Esophagus muscularis mucosa (tissue), 4 donors: ENCODE measurements at regions not wholly inside any gene's neighbourhood (a gene's known extent, or its start where the extent isn't known, plus 50 kb on each side); places are given as distances from the start of the nearest gene placed in this dataset.

Experiments
- EP300 ChIP-seq: sonication (generic); formaldehyde crosslinking; IDR thresholded peaks from one replicate; pipeline ENCODE4 v1.6.1; 2017; ENCODE audit warnings: antibody characterized with exemption
- POLR2A ChIP-seq: fragments of 450-650 bp; IDR thresholded peaks from one replicate; pipeline ENCODE4 v1.6.1; 2017; ENCODE audit warnings: antibody characterized with exemption, moderate library complexity, mild to moderate bottlenecking, low read depth
- POLR2AphosphoS5 ChIP-seq, 2 donors: sonication (generic); formaldehyde crosslinking; IDR thresholded peaks; one replicate each; pipeline ENCODE4 v1.6.1; 2017; ENCODE audit warnings: antibody characterized with exemption in 2 of 2
- TF ChIP-seq, protein P1 (sequence below), 3 experiments: fragments of 200-600 bp in 2 of 3; fragments of 450-650 bp in 1 of 3; sonication (generic) in 2 of 3; IDR thresholded peaks; one replicate each; pipeline ENCODE4 v1.5.1; 2017 to 2019; ENCODE audit warnings: antibody characterized with exemption in 3 of 3, mild to moderate bottlenecking in 2 of 3, moderate library complexity in 1 of 3

DNA sequence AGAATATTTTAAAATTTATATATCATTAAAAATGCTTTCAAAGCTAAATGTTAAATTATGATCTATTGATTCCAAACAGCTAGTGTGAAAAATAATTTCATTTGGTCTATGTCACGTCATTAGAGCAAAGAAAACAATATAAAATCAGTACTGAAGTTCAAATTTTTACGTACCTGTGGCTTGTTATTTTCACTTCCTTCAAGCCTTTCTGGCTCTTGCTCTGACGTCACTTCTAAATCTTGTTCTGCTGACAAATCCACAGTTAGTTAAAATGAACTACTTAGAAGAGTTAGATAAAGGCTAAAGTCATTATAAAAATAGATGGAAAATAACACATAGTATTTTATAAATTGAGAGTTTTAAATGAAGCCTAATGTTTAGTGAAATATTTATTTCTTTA lies 147.7 kb upstream of the TUBA3C start:
- TF ChIP-seq, protein P1, sequence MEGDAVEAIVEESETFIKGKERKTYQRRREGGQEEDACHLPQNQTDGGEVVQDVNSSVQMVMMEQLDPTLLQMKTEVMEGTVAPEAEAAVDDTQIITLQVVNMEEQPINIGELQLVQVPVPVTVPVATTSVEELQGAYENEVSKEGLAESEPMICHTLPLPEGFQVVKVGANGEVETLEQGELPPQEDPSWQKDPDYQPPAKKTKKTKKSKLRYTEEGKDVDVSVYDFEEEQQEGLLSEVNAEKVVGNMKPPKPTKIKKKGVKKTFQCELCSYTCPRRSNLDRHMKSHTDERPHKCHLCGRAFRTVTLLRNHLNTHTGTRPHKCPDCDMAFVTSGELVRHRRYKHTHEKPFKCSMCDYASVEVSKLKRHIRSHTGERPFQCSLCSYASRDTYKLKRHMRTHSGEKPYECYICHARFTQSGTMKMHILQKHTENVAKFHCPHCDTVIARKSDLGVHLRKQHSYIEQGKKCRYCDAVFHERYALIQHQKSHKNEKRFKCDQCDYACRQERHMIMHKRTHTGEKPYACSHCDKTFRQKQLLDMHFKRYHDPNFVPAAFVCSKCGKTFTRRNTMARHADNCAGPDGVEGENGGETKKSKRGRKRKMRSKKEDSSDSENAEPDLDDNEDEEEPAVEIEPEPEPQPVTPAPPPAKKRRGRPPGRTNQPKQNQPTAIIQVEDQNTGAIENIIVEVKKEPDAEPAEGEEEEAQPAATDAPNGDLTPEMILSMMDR (IDR thresholded peaks at IDR 0.05): no peak
- TF ChIP-seq POLR2A: no peak
- no peak for TF ChIP-seq POLR2AphosphoS5 (IDR thresholded peaks at IDR 0.05)
- no peak for TF ChIP-seq EP300
